Activated CD4-positive, alpha-beta T cell treated with anti-CD3 and anti-CD28 coated beads, Interleukin-2, amount 50 U/mL, for 4 hours (primary cell): ENCODE measurements at regions not wholly inside any gene's neighbourhood (a gene's known extent, or its start where the extent isn't known, plus 50 kb on each side); places are given as distances from the start of the nearest gene placed in this dataset.
"Not testable (repeated sequence)": the region's sequence is repeated elsewhere in the genome, so short reads cannot be mapped to it uniquely, and the experiment has no call there.

Experiments used
- DNase-seq, 2 experiments: peaks; one replicate each; pipeline ENCODE4 v3.0.0-alpha.2; 2020

GRCh38 chr19:5257155-5258045, 83.2 kb downstream of the PTPRS start:
- DNase-seq, result no peak

GRCh38 chr19:5255602-5256231, 84.9 kb downstream of the PTPRS start:
- DNase-seq, result no peak

GRCh38 chr19:5254944-5255343, 85.7 kb downstream of the PTPRS start:
- DNase-seq, result no peak

GRCh38 chr19:5254543-5254942, 86.1 kb downstream of the PTPRS start:
- DNase-seq, result no peak

GRCh38 chr19:5253406-5254110, 87.1 kb downstream of the PTPRS start:
- DNase-seq, result no peak

- no peak for DNase-seq
Measured at GRCh38 chr19:5251096-5252065, 89.2 kb downstream of the PTPRS start.

GRCh38 chr19:5250127-5250659, 90.4 kb downstream of the PTPRS start:
- no peak for DNase-seq

- DNase-seq, result no peak
Measured at GRCh38 chr19:5249526-5249925, 91.1 kb downstream of the PTPRS start.

- DNase-seq, result no peak
Measured at GRCh38 chr19:5247957-5248705, 92.5 kb downstream of the PTPRS start.

GRCh38 chr19:5246554-5247155, 94.0 kb downstream of the PTPRS start:
- DNase-seq, result no peak

- no peak for DNase-seq
Measured at GRCh38 chr19:5245631-5246553, 94.7 kb downstream of the PTPRS start.

GRCh38 chr19:5244351-5244750, 96.3 kb downstream of the PTPRS start:
- no peak for DNase-seq

- no peak for DNase-seq
Measured at GRCh38 chr19:5243878-5244277, 96.7 kb downstream of the PTPRS start.

GRCh38 chr19:5241896-5242295, 98.7 kb downstream of the PTPRS start:
- DNase-seq, result not testable (repeated sequence)

GRCh38 chr19:5240011-5240410, 100.6 kb downstream of the PTPRS start:
- no peak for DNase-seq

GRCh38 chr19:5238700-5239099, 101.9 kb downstream of the PTPRS start:
- no peak for DNase-seq

- no peak for DNase-seq
Measured at GRCh38 chr19:5237939-5238480, 102.6 kb downstream of the PTPRS start.

GRCh38 chr19:5237190-5237780, 103.3 kb downstream of the PTPRS start:
- DNase-seq, result no peak
